Naive B cell (primary cell): ENCODE measurements at regions not wholly inside any gene's neighbourhood (a gene's known extent, or its start where the extent isn't known, plus 50 kb on each side); places are given as distances from the start of the nearest gene placed in this dataset.

Source experiments
- ATAC-seq, 2 donors: fragments of 150-1000 bp; cut with Tn5 transposase; 2 replicates each; pipeline ENCODE4 v1.10.0; 2021; ENCODE audit warnings: low read depth in 2 of 2, mild to moderate bottlenecking in 2 of 2, moderate library complexity in 2 of 2
- DNase-seq: peaks from one replicate; pipeline ENCODE4 v3.0.0; 2022
- H3K27ac Mint-ChIP-seq, 6 donors: one replicate each; pipeline ENCODE4 v1.8.0; 2020 to 2022; ENCODE audit warnings: mild to moderate bottlenecking in 6 of 6, mixed read lengths in 6 of 6, moderate library complexity in 5 of 6, inconsistent platforms in 2 of 6
- H3K27me3 Mint-ChIP-seq, 3 donors: one replicate each; pipeline ENCODE4 v1.8.0; 2021 to 2022; ENCODE audit warnings: mixed read lengths in 3 of 3, mild to moderate bottlenecking in 1 of 3
- H3K36me3 Mint-ChIP-seq, 2 donors: one replicate each; pipeline ENCODE4 v1.8.0; 2020 to 2022; ENCODE audit warnings: mixed read lengths in 2 of 2, inconsistent platforms in 1 of 2, mild to moderate bottlenecking in 1 of 2
- H3K4me1 Mint-ChIP-seq, 3 donors: one replicate each; pipeline ENCODE4 v1.8.0; 2020 to 2022; ENCODE audit warnings: mixed read lengths in 3 of 3, inconsistent platforms in 1 of 3, mild to moderate bottlenecking in 1 of 3, moderate library complexity in 1 of 3
- H3K4me3 Mint-ChIP-seq, 8 donors: one replicate each; pipeline ENCODE4 v1.8.0; 2020 to 2022; ENCODE audit warnings: mild to moderate bottlenecking in 8 of 8, mixed read lengths in 8 of 8, moderate library complexity in 8 of 8, inconsistent platforms in 2 of 8
- H3K9me3 Mint-ChIP-seq, 7 donors: one replicate each; pipeline ENCODE4 v1.8.0; 2020 to 2022; ENCODE audit warnings: mixed read lengths in 7 of 7, mild to moderate bottlenecking in 5 of 7, inconsistent platforms in 2 of 7, moderate library complexity in 1 of 7

DNA sequence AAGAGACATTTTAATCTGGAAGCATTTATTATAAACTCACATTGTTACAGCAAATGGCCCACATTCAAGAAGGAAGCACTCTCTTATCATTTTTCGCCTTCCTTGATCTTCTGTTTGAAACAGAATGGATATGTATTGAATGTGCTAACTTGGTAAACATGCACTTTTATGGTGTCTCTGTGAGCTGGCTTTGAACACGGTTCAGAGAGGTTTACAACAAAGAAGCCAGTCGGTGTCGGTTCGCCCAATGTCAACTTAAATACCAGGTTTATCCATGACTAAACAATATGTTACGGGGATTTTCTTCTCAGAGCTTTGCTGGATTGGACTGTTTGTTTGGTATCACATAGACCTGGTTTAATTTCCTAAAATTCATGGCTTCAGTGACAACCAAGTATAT lies 226.4 kb downstream of the TGFB2 start:
- ATAC-seq (no peak), DNase-seq (no peak)
- H3K27ac Mint-ChIP-seq, result no peak overlapping the region
- peaks cover 0 to 8% (median 4%) of the 10 kb centered on the region in 3 donors for H3K27me3 Mint-ChIP-seq
- no peak overlapping the region for H3K4me3 Mint-ChIP-seq
- no peaks in the 10 kb centered on the region for H3K36me3 Mint-ChIP-seq
- H3K4me1 Mint-ChIP-seq, result no peaks in the 10 kb centered on the region
- peaks cover 0 to 5% (median 0%) of the 10 kb centered on the region in 7 donors for H3K9me3 Mint-ChIP-seq

DNA sequence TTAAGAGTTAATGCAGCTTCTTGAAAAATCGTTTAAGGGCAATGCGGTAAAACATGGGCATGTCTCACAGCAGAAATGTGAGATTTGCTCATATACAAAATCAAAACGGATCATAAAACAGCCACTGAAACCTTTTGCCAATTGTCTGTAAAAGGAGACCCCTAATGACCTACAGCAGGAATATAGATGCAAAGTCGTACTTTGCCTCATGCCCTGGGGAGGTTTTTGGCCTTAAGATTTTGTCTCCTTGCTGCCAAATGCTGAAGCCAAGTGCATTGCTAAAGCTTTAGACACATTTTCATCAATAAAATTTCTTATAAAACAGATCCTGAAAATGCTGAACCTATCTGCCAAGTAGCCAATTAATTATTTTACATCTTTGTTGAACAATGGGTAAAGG lies 226.9 kb downstream of the TGFB2 start:
- peaks cover 0 to 8% (median 4%) of the 10 kb centered on the region in 3 donors for H3K27me3 Mint-ChIP-seq
- H3K36me3 Mint-ChIP-seq, result no peaks in the 10 kb centered on the region
- H3K4me1 Mint-ChIP-seq, result no peaks in the 10 kb centered on the region
- ATAC-seq (no peak), DNase-seq (no peak)
- H3K9me3 Mint-ChIP-seq, result peaks cover 0 to 5% (median 0%) of the 10 kb centered on the region in 7 donors
- H3K27ac Mint-ChIP-seq, result no peak overlapping the region
- H3K4me3 Mint-ChIP-seq, result no peak overlapping the region

DNA sequence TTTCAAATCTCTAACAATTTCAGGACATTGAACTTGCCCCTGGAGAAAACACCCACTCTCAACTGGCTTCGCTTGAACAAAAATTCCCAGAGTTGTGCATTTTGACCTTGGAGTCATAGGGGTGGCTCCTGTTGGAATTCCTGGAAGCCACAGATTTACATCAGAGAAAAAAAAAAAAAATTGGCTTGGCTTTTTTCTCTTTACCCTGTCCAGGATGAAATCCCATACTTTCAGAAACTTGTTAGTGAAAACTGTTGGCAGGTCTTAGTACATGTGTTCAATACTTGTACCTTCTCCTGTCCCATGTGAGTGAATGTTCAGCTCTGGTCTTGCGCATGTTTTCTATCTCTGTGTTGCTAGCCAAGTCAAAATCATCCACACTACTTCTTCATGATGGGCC lies 228.8 kb downstream of the TGFB2 start:
- H3K4me3 Mint-ChIP-seq, result no peak overlapping the region
- ATAC-seq (no peak), DNase-seq (no peak)
- peaks cover 0 to 5% (median 4%) of the 10 kb centered on the region in 3 donors for H3K27me3 Mint-ChIP-seq
- no peaks in the 10 kb centered on the region for H3K36me3 Mint-ChIP-seq
- no peaks in the 10 kb centered on the region for H3K4me1 Mint-ChIP-seq
- no peak overlapping the region for H3K27ac Mint-ChIP-seq
- peaks cover 0 to 5% (median 0%) of the 10 kb centered on the region in 7 donors for H3K9me3 Mint-ChIP-seq

- Mint-ChIP-seq H3K4me3 (peak overlapping the region in 1 of 8 donors; percentile 17), H3K4me1 (no peaks in the 10 kb centered on the region), H3K27me3 (peaks cover 0 to 5% (median 4%) of the 10 kb centered on the region in 3 donors), H3K36me3 (no peaks in the 10 kb centered on the region), H3K9me3 (peaks cover 0 to 5% (median 0%) of the 10 kb centered on the region in 7 donors), H3K27ac (no peak overlapping the region)
- DNase-seq, result no peak
- no peak for ATAC-seq
Observed at GRCh38 chr1:218575079-218575478, 229.9 kb downstream of the TGFB2 start.

DNA sequence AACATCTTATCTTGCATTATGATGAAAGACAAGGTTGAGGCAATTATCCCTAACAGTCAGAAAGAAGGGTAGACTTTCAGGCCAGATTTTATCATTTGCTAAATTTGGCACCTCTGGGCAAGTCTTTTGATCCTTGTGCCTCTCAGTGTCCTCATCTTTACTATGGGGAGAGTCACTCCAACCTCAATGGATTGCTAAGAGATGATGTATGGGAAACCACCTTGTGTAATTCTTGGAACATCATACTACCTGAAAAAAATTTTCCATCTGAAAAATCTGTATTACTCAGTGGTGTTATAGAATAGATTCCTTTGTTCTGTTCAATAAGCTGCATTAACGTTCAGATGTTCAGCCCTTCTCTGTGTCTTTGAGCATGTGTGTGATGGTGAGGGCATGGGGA lies 230.7 kb downstream of the TGFB2 start:
- H3K4me3 Mint-ChIP-seq, result no peak overlapping the region
- H3K9me3 Mint-ChIP-seq, result peaks cover 0 to 5% (median 0%) of the 10 kb centered on the region in 7 donors
- H3K27me3 Mint-ChIP-seq, result peaks cover 0 to 5% (median 4%) of the 10 kb centered on the region in 3 donors

DNA sequence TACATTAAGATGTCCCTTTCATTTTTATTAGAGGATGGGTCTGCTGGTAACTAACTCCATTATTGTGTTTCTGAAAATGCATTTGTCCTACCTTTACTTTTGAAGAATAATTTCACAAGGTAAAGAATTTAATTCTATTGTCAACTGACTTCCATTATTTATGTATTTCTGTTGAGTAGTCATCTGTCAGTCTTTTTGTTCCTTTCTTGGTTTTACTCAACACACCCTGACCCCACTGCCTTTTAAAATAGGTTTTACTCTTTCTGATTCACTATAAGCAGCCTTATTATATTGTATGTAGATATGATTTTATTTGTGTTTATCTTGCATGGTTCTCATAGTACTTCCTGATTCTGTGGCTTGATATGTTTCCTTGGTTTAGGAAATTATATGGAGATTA lies 237.5 kb downstream of the TGFB2 start:
- peak overlapping the region in 1 of 8 donors; percentile 31 for H3K4me3 Mint-ChIP-seq
- ATAC-seq (no peak), DNase-seq (no peak)
- H3K27me3 Mint-ChIP-seq, result peaks cover under 1 to 19% (median 9%) of the 10 kb centered on the region in 3 donors
- H3K27ac Mint-ChIP-seq, result no peak overlapping the region
- no peaks in the 10 kb centered on the region for H3K36me3 Mint-ChIP-seq
- H3K9me3 Mint-ChIP-seq, result peaks cover 0 to 6% (median 3%) of the 10 kb centered on the region in 7 donors
- no peaks in the 10 kb centered on the region for H3K4me1 Mint-ChIP-seq

More for the DNA sequence above, 230.7 kb downstream of the TGFB2 start:
- ATAC-seq (no peak), DNase-seq (no peak)
- Mint-ChIP-seq H3K36me3 (no peaks in the 10 kb centered on the region), H3K4me1 (no peaks in the 10 kb centered on the region), H3K27ac (no peak overlapping the region)

GRCh38 chr1:218584418-218585155 lies 239.5 kb downstream of the TGFB2 start:
- Mint-ChIP-seq H3K27ac (no peak overlapping the region), H3K4me3 (no peak overlapping the region), H3K27me3 (peaks cover 13 to 26% (median 19%) of the 10 kb centered on the region in 3 donors), H3K4me1 (peaks cover 0 to 3% (median 0%) of the 10 kb centered on the region in 3 donors), H3K36me3 (no peaks in the 10 kb centered on the region), H3K9me3 (peaks cover 0 to 9% (median 3%) of the 10 kb centered on the region in 7 donors)
- DNase-seq (no peak), ATAC-seq (no peak)

- H3K9me3 Mint-ChIP-seq, result peaks cover 0 to 9% (median 3%) of the 10 kb centered on the region in 7 donors
- ATAC-seq, result no peak
- DNase-seq, result no peak
- peaks cover 0 to 3% (median 0%) of the 10 kb centered on the region in 3 donors for H3K4me1 Mint-ChIP-seq
- H3K27me3 Mint-ChIP-seq, result peaks cover 14 to 31% (median 29%) of the 10 kb centered on the region in 3 donors
- no peak overlapping the region for H3K4me3 Mint-ChIP-seq
- no peak overlapping the region for H3K27ac Mint-ChIP-seq
- H3K36me3 Mint-ChIP-seq, result no peaks in the 10 kb centered on the region
Observed at GRCh38 chr1:218585511-218586184, 240.5 kb downstream of the TGFB2 start.

- Mint-ChIP-seq H3K36me3 (no peaks in the 10 kb centered on the region), H3K27me3 (peaks cover 14 to 31% (median 27%) of the 10 kb centered on the region in 3 donors), H3K27ac (no peak overlapping the region), H3K4me1 (peaks cover 0 to 3% (median 0%) of the 10 kb centered on the region in 3 donors), H3K4me3 (no peak overlapping the region), H3K9me3 (peaks cover 0 to 6% (median 3%) of the 10 kb centered on the region in 7 donors)
- DNase-seq, result no peak
- no peak for ATAC-seq
Observed at GRCh38 chr1:218587900-218588299, 242.8 kb downstream of the TGFB2 start.

DNA sequence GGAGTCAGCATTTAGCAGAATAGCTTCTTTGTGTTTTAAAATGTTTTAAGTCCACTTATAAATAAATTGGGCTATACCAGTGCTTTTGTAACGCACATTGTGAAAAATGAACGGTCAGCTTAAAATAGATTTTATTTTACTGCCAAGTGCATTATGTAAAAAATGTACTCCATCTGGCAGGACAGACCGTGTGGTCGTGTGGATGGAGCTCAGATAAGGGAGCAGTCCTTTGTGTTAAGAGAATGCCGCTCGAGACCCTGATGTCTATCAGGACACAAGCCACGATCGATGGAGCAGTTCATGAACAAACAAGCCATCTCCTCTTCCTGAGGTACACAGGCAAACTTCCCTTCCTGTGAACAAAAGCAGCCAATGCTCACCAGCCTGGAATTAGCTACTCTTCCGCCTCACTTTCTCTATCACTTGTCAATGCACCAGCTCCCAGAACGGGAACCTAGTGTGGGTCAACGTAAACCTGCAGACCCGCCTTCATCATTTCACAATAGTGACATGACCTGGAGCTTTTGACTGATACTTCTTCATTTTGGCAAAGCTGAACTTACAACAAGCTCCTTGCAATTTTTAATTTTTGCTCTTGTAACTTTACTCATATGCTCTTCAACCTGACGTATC lies 243.5 kb downstream of the TGFB2 start:
- H3K27me3 Mint-ChIP-seq, result peaks cover 14 to 28% (median 24%) of the 10 kb centered on the region in 3 donors
- DNase-seq (no peak), ATAC-seq (no peak)
- no peak overlapping the region for H3K27ac Mint-ChIP-seq
- peaks cover 0 to 3% (median 0%) of the 10 kb centered on the region in 3 donors for H3K4me1 Mint-ChIP-seq
- no peaks in the 10 kb centered on the region for H3K36me3 Mint-ChIP-seq
- H3K9me3 Mint-ChIP-seq, result peaks cover 0 to 3% (median 2%) of the 10 kb centered on the region in 7 donors
- H3K4me3 Mint-ChIP-seq, result no peak overlapping the region

GRCh38 chr1:218589487-218589886 lies 244.4 kb downstream of the TGFB2 start:
- Mint-ChIP-seq H3K27me3 (peaks cover 14 to 24% (median 22%) of the 10 kb centered on the region in 3 donors), H3K4me1 (peaks cover 0 to 3% (median 0%) of the 10 kb centered on the region in 3 donors), H3K9me3 (peaks cover 0 to 3% (median 0%) of the 10 kb centered on the region in 7 donors), H3K27ac (no peak overlapping the region), H3K4me3 (no peak overlapping the region), H3K36me3 (no peaks in the 10 kb centered on the region)
- ATAC-seq (no peak), DNase-seq (no peak)

GRCh38 chr1:218591966-218592365 lies 246.8 kb downstream of the TGFB2 start:
- H3K9me3 Mint-ChIP-seq, result peaks cover 0 to 3% (median 0%) of the 10 kb centered on the region in 7 donors
- H3K27ac Mint-ChIP-seq, result no peak overlapping the region
- H3K36me3 Mint-ChIP-seq, result no peaks in the 10 kb centered on the region
- ATAC-seq (no peak), DNase-seq (no peak)
- no peak overlapping the region for H3K4me3 Mint-ChIP-seq
- peaks cover 0 to 3% (median 0%) of the 10 kb centered on the region in 3 donors for H3K4me1 Mint-ChIP-seq
- peaks cover 12 to 28% (median 14%) of the 10 kb centered on the region in 3 donors for H3K27me3 Mint-ChIP-seq

- Mint-ChIP-seq H3K9me3 (peaks cover 0 to 3% (median 0%) of the 10 kb centered on the region in 7 donors), H3K4me1 (peaks cover 0 to 3% (median 0%) of the 10 kb centered on the region in 3 donors), H3K27me3 (peaks cover 12 to 28% (median 16%) of the 10 kb centered on the region in 3 donors), H3K4me3 (no peak overlapping the region), H3K36me3 (no peaks in the 10 kb centered on the region), H3K27ac (no peak overlapping the region)
- DNase-seq, result no peak
- ATAC-seq, result no peak
Observed at GRCh38 chr1:218592688-218593087, 247.6 kb downstream of the TGFB2 start.
